Nephron progenitor cell (in vitro differentiated cells): ENCODE measurements at regions not wholly inside any gene's neighbourhood (a gene's known extent, or its start where the extent isn't known, plus 50 kb on each side); places are given as distances from the start of the nearest gene placed in this dataset.
"Not testable (repeated sequence)": the region's sequence is repeated elsewhere in the genome, so short reads cannot be mapped to it uniquely, and the experiment has no call there.

Source experiments
- DNase-seq: peaks from one replicate; pipeline ENCODE4 v3.0.0; 2021
- H3K27ac Mint-ChIP-seq: 2 replicates; pipeline ENCODE4 v1.8.0; 2021; ENCODE audit warnings: mild to moderate bottlenecking, moderate library complexity, mixed read lengths
- H3K27me3 Mint-ChIP-seq: 2 replicates; pipeline ENCODE4 v1.8.0; 2021; ENCODE audit warnings: mild to moderate bottlenecking, low read depth, mixed read lengths; ENCODE audit not compliant: poor library complexity
- H3K36me3 Mint-ChIP-seq: 2 replicates; pipeline ENCODE4 v1.8.0; 2021; ENCODE audit warnings: low read depth, mixed read lengths
- H3K4me1 Mint-ChIP-seq: 2 replicates; pipeline ENCODE4 v1.8.0; 2021; ENCODE audit warnings: mixed read lengths
- H3K4me3 Mint-ChIP-seq: 2 replicates; pipeline ENCODE4 v1.8.0; 2021; ENCODE audit warnings: mild to moderate bottlenecking, moderate library complexity, mixed read lengths
- H3K9me3 Mint-ChIP-seq: 2 replicates; pipeline ENCODE4 v1.8.0; 2021; ENCODE audit warnings: mild to moderate bottlenecking, moderate library complexity, mixed read lengths
- CTCF ChIP-seq: fragments of 200-600 bp; sonication (generic); IDR thresholded peaks from 2 replicates; pipeline ENCODE4 v1.5.0; 2021; ENCODE audit warnings: antibody characterized with exemption

GRCh38 chr6:27669295-27669623 lies 196.4 kb upstream of the ZNF184 start:
- Mint-ChIP-seq H3K4me3 (peak overlapping the region; percentile 88), H3K36me3 (no peaks in the 10 kb centered on the region), H3K27me3 (peaks cover 90% of the 10 kb centered on the region), H3K4me1 (peaks cover 52% of the 10 kb centered on the region), H3K9me3 (peaks cover 2% of the 10 kb centered on the region), H3K27ac (no peak overlapping the region)
- no peak for TF ChIP-seq CTCF
- no peak for DNase-seq

- Mint-ChIP-seq H3K27me3 (peaks cover 84% of the 10 kb centered on the region), H3K27ac (peak overlapping the region; percentile 5), H3K9me3 (no peaks in the 10 kb centered on the region), H3K4me3 (peak overlapping the region; percentile 88), H3K4me1 (peaks cover 52% of the 10 kb centered on the region), H3K36me3 (no peaks in the 10 kb centered on the region)
- no peak for TF ChIP-seq CTCF
- peak; percentile 79 for DNase-seq
These were observed 195.8 kb upstream of the ZNF184 start for GRCh38 chr6:27668442-27669294.

- Mint-ChIP-seq H3K27ac (no peak overlapping the region), H3K4me1 (peaks cover 56% of the 10 kb centered on the region)
- DNase-seq = no peak
These were observed 194.9 kb upstream of the ZNF184 start for GRCh38 chr6:27667657-27668441.

GRCh38 chr6:27667016-27667656 lies 194.2 kb upstream of the ZNF184 start:
- H3K27ac Mint-ChIP-seq = no peak overlapping the region
- H3K4me3 Mint-ChIP-seq = peak overlapping the region; percentile 88
- no peak for DNase-seq
- no peaks in the 10 kb centered on the region for H3K36me3 Mint-ChIP-seq
- TF ChIP-seq CTCF = no peak
- peaks cover 57% of the 10 kb centered on the region for H3K4me1 Mint-ChIP-seq
- peaks cover 69% of the 10 kb centered on the region for H3K27me3 Mint-ChIP-seq
- no peaks in the 10 kb centered on the region for H3K9me3 Mint-ChIP-seq

More at GRCh38 chr6:27667657-27668441, 194.9 kb upstream of the ZNF184 start:
- TF ChIP-seq CTCF = no peak
- no peaks in the 10 kb centered on the region for H3K36me3 Mint-ChIP-seq
- peak overlapping the region; percentile 88 for H3K4me3 Mint-ChIP-seq
- H3K9me3 Mint-ChIP-seq = no peaks in the 10 kb centered on the region
- H3K27me3 Mint-ChIP-seq = peaks cover 76% of the 10 kb centered on the region

GRCh38 chr6:27662769-27663168 lies 189.9 kb upstream of the ZNF184 start:
- H3K36me3 Mint-ChIP-seq = no peaks in the 10 kb centered on the region
- no peak for DNase-seq
- peaks cover 29% of the 10 kb centered on the region for H3K27me3 Mint-ChIP-seq
- H3K9me3 Mint-ChIP-seq = no peaks in the 10 kb centered on the region
- no peak for TF ChIP-seq CTCF
- peak overlapping the region; percentile 12 for H3K4me3 Mint-ChIP-seq
- peaks cover 25% of the 10 kb centered on the region for H3K4me1 Mint-ChIP-seq
- H3K27ac Mint-ChIP-seq = no peak overlapping the region

GRCh38 chr6:27662212-27662611 lies 189.3 kb upstream of the ZNF184 start:
- H3K4me3 Mint-ChIP-seq, H3K36me3 Mint-ChIP-seq, H3K9me3 Mint-ChIP-seq, H3K27ac Mint-ChIP-seq, DNase-seq: not testable (repeated sequence)
- Mint-ChIP-seq H3K4me1 (peaks cover 20% of the 10 kb centered on the region), H3K27me3 (peaks cover 24% of the 10 kb centered on the region)

- Mint-ChIP-seq H3K27me3 (peaks cover 11% of the 10 kb centered on the region), H3K9me3 (peaks cover 33% of the 10 kb centered on the region)
- not testable (repeated sequence) for H3K4me1 Mint-ChIP-seq, DNase-seq, H3K27ac Mint-ChIP-seq, H3K36me3 Mint-ChIP-seq, H3K4me3 Mint-ChIP-seq
These were observed 180.4 kb upstream of the ZNF184 start for GRCh38 chr6:27653143-27653825.
